ENCODE measurements at regions not wholly inside any gene's neighbourhood (a gene's known extent, or its start where the extent isn't known, plus 50 kb on each side); places are given as distances from the start of the nearest gene placed in this dataset.

DNA sequence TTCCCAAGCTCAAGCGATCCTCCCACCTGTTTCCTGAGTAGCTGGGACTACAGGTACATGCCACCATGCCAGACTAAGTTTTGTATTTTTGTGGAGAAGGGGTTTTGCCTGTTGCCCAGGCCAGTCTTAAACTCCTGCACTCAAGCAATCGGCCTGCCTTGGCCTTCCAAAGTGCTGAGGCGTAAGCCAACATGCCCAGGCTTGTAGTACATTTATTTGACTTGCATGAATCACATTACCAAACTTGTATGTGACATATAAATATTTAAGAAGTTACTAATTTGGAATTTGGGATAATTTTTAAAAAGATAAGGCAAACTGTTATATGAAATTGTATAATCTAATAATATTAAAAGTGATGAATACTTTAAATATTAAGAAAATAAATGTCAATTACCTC, 157.6 kb downstream of the MCHR2 start:
- TF ChIP-seq SCRT2 (tag by site-specific recombination; IDR thresholded peaks at IDR 0.05) = peak; percentile 47; the same call in 1 of the 2 replicates
- no peak for TF ChIP-seq HOXD13 (CRISPR knock-in tag; IDR thresholded peaks at IDR 0.05; ENCODE audit: borderline replicate concordance)
- ChIA-PET CTCF (interaction anchor here (1.1 kb wide), 1 partner anchor 14 kb away, joined by 4 read pairs; no protein-coding TSS in a partner anchor), POLR2A (interaction anchor here (0.6 kb wide), 1 partner anchor 489 kb away, joined by 6 read pairs; no protein-coding TSS in a partner anchor)
- Histone ChIP-seq H3K4me1 (ENCODE audit: control insufficient read depth, insufficient read depth, low read length) (no peaks in the 10 kb centered on the region), H3K36me3 (ENCODE audit: control insufficient read depth in 2 of 2, insufficient read depth in 1 of 2, low read length in 2 of 2) (no peaks in the 10 kb centered on the region), H3K4me3 (ENCODE audit: low read depth, low read length) (no peak overlapping the region), H3K9me3 (ENCODE audit: control insufficient read depth, insufficient read depth, low read depth, low read length) (no peaks in the 10 kb centered on the region), H3K27ac (ENCODE audit: extremely low read depth, low read depth, low read length) (no peak overlapping the region)

DNA sequence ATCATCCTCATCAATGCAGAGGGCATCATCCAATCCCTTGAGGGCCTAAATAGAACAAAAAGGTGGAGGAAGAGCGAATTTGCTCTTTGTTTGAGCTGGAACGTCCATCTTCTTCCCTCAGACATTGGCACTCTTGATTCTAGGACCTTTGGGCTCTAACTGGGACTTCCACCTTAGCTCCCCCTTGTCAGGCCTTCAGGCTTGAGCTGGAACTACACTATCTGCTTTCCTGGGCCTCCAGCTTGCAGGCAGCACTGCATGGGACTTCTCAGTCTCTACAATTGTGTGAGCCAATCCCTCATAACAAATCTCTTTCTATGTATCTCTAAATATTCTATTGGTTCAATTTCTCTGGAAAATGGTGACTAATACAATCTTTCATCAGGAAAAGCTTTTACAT, 155.4 kb downstream of the MCHR2 start:
- TF ChIP-seq, protein P1, sequence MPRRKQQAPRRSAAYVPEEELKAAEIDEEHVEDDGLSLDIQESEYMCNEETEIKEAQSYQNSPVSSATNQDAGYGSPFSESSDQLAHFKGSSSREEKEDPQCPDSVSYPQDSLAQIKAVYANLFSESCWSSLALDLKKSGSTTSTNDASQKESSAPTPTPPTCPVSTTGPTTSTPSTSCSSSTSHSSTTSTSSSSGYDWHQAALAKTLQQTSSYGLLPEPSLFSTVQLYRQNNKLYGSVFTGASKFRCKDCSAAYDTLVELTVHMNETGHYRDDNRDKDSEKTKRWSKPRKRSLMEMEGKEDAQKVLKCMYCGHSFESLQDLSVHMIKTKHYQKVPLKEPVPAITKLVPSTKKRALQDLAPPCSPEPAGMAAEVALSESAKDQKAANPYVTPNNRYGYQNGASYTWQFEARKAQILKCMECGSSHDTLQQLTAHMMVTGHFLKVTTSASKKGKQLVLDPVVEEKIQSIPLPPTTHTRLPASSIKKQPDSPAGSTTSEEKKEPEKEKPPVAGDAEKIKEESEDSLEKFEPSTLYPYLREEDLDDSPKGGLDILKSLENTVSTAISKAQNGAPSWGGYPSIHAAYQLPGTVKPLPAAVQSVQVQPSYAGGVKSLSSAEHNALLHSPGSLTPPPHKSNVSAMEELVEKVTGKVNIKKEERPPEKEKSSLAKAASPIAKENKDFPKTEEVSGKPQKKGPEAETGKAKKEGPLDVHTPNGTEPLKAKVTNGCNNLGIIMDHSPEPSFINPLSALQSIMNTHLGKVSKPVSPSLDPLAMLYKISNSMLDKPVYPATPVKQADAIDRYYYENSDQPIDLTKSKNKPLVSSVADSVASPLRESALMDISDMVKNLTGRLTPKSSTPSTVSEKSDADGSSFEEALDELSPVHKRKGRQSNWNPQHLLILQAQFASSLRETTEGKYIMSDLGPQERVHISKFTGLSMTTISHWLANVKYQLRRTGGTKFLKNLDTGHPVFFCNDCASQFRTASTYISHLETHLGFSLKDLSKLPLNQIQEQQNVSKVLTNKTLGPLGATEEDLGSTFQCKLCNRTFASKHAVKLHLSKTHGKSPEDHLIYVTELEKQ (tag by site-specific recombination; IDR thresholded peaks at IDR 0.05; ENCODE audit: borderline replicate concordance) = no peak
- no peak for TF ChIP-seq OSR2 (tag by site-specific recombination; IDR thresholded peaks at IDR 0.05)
- Histone ChIP-seq H3K27ac (ENCODE audit: extremely low read depth, low read depth, low read length) (no peak overlapping the region), H3K4me1 (ENCODE audit: control insufficient read depth, insufficient read depth, low read length) (no peaks in the 10 kb centered on the region), H3K9me3 (ENCODE audit: control insufficient read depth, insufficient read depth, low read depth, low read length) (no peaks in the 10 kb centered on the region), H3K4me3 (ENCODE audit: low read depth, low read length) (no peak overlapping the region), H3K36me3 (ENCODE audit: control insufficient read depth in 2 of 2, insufficient read depth in 1 of 2, low read length in 2 of 2) (no peaks in the 10 kb centered on the region)
- CTCF ChIA-PET = interaction anchor here (0.6 to 1.7 kb wide), 3 partner anchors 9 to 30 kb away, joined by 5 to 8 read pairs (median 5); no protein-coding TSS in a partner anchor
- POLR2A ChIA-PET = no interaction called here

DNA sequence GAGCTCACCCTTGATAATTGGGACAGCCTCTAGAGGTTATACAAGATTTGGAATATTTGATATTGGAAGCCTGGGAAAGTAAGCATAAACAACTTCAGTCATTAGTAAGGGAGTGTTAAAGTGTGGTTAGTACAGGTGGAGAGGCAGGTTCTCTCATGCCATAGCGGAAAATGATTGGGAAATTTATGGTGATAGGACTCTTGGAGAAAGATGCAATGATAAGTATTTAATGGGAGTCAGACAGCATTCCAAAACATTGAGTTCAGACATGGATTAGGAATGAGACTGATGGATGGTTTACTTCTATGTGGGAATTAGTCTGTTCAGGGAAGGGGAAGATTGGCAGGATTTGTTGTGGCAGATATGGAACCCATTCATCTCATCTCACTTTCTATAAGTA, 152.7 kb downstream of the MCHR2 start:
- no peak overlapping the region for H3K4me3 ChIP-seq (ENCODE audit: low read depth, low read length)
- H3K27ac ChIP-seq (ENCODE audit: extremely low read depth, low read depth, low read length) = no peak overlapping the region
- no peaks in the 10 kb centered on the region for H3K9me3 ChIP-seq (ENCODE audit: control insufficient read depth, insufficient read depth, low read depth, low read length)
- CTCF ChIA-PET = interaction anchor here (0.7 to 2.1 kb wide), 2 partner anchors 27 to 267 kb away, joined by 3 to 8 read pairs; no protein-coding TSS in a partner anchor
- POLR2A ChIA-PET = no interaction called here
- no peaks in the 10 kb centered on the region for H3K36me3 ChIP-seq (ENCODE audit: control insufficient read depth in 2 of 2, insufficient read depth in 1 of 2, low read length in 2 of 2)
- no peaks in the 10 kb centered on the region for H3K4me1 ChIP-seq (ENCODE audit: control insufficient read depth, insufficient read depth, low read length)
- no peak for TF ChIP-seq SETDB1 (IDR thresholded peaks at IDR 0.05; ENCODE audit: insufficient read length, low read length)
- TF ChIP-seq ZNF777 (tag by site-specific recombination; IDR thresholded peaks at IDR 0.05; ENCODE audit: borderline replicate concordance) = no peak
- TF ChIP-seq ZBTB8A (tag by site-specific recombination; IDR thresholded peaks at IDR 0.05) = no peak
- no peak for TF ChIP-seq ZNF843 (tag by site-specific recombination; IDR thresholded peaks at IDR 0.05)
- no peak for TF ChIP-seq ZBTB7A (tag by site-specific recombination; IDR thresholded peaks at IDR 0.05; ENCODE audit: low read depth)
- TF ChIP-seq, protein P2, sequence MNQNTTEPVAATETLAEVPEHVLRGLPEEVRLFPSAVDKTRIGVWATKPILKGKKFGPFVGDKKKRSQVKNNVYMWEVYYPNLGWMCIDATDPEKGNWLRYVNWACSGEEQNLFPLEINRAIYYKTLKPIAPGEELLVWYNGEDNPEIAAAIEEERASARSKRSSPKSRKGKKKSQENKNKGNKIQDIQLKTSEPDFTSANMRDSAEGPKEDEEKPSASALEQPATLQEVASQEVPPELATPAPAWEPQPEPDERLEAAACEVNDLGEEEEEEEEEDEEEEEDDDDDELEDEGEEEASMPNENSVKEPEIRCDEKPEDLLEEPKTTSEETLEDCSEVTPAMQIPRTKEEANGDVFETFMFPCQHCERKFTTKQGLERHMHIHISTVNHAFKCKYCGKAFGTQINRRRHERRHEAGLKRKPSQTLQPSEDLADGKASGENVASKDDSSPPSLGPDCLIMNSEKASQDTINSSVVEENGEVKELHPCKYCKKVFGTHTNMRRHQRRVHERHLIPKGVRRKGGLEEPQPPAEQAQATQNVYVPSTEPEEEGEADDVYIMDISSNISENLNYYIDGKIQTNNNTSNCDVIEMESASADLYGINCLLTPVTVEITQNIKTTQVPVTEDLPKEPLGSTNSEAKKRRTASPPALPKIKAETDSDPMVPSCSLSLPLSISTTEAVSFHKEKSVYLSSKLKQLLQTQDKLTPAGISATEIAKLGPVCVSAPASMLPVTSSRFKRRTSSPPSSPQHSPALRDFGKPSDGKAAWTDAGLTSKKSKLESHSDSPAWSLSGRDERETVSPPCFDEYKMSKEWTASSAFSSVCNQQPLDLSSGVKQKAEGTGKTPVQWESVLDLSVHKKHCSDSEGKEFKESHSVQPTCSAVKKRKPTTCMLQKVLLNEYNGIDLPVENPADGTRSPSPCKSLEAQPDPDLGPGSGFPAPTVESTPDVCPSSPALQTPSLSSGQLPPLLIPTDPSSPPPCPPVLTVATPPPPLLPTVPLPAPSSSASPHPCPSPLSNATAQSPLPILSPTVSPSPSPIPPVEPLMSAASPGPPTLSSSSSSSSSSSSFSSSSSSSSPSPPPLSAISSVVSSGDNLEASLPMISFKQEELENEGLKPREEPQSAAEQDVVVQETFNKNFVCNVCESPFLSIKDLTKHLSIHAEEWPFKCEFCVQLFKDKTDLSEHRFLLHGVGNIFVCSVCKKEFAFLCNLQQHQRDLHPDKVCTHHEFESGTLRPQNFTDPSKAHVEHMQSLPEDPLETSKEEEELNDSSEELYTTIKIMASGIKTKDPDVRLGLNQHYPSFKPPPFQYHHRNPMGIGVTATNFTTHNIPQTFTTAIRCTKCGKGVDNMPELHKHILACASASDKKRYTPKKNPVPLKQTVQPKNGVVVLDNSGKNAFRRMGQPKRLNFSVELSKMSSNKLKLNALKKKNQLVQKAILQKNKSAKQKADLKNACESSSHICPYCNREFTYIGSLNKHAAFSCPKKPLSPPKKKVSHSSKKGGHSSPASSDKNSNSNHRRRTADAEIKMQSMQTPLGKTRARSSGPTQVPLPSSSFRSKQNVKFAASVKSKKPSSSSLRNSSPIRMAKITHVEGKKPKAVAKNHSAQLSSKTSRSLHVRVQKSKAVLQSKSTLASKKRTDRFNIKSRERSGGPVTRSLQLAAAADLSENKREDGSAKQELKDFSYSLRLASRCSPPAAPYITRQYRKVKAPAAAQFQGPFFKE (tag by site-specific recombination; IDR thresholded peaks at IDR 0.05; ENCODE audit: borderline replicate concordance) = no peak
- TF ChIP-seq RBAK (tag by site-specific recombination; IDR thresholded peaks at IDR 0.05) = no peak
- TF ChIP-seq, protein P3, sequence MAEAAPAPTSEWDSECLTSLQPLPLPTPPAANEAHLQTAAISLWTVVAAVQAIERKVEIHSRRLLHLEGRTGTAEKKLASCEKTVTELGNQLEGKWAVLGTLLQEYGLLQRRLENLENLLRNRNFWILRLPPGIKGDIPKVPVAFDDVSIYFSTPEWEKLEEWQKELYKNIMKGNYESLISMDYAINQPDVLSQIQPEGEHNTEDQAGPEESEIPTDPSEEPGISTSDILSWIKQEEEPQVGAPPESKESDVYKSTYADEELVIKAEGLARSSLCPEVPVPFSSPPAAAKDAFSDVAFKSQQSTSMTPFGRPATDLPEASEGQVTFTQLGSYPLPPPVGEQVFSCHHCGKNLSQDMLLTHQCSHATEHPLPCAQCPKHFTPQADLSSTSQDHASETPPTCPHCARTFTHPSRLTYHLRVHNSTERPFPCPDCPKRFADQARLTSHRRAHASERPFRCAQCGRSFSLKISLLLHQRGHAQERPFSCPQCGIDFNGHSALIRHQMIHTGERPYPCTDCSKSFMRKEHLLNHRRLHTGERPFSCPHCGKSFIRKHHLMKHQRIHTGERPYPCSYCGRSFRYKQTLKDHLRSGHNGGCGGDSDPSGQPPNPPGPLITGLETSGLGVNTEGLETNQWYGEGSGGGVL (tag by site-specific recombination; IDR thresholded peaks at IDR 0.05) = no peak
- no peak for TF ChIP-seq ZNF670 (tag by site-specific recombination; IDR thresholded peaks at IDR 0.05; ENCODE audit: low read depth)
- no peak for TF ChIP-seq ZNF311 (tag by site-specific recombination; IDR thresholded peaks at IDR 0.05; ENCODE audit: borderline replicate concordance)
- TF ChIP-seq, protein P4, sequence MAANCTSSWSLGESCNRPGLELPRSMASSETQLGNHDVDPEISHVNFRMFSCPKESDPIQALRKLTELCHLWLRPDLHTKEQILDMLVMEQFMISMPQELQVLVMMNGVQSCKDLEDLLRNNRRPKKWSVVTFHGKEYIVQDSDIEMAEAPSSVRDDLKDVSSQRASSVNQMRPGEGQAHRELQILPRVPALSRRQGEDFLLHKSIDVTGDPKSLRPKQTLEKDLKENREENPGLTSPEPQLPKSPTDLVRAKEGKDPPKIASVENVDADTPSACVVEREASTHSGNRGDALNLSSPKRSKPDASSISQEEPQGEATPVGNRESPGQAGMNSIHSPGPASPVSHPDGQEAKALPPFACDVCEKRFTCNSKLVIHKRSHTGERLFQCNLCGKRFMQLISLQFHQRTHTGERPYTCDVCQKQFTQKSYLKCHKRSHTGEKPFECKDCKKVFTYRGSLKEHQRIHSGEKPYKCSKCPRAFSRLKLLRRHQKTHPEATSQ (tag by site-specific recombination; IDR thresholded peaks at IDR 0.05) = no peak
- TF ChIP-seq ZNF830 (tag by site-specific recombination; IDR thresholded peaks at IDR 0.05; ENCODE audit: low read depth) = no peak

All from HEK293 (cell line).